ENCODE measurements at regions not wholly inside any gene's neighbourhood (a gene's known extent, or its start where the extent isn't known, plus 50 kb on each side); places are given as distances from the start of the nearest gene placed in this dataset.

GRCh38 chr7:57215423-57215822, 83.2 kb upstream of the ZNF479 start:
- no peak for TF ChIP-seq CTCF (IDR thresholded peaks at IDR 0.05)
- TF ChIP-seq EZH2 (IDR thresholded peaks at IDR 0.05; ENCODE audit: borderline replicate concordance, insufficient read depth, low read depth, low read length, poor library complexity, severe bottlenecking), result no peak
